GM23338 (cell line): ENCODE measurements at regions not wholly inside any gene's neighbourhood (a gene's known extent, or its start where the extent isn't known, plus 50 kb on each side); places are given as distances from the start of the nearest gene placed in this dataset.

Experiments
- ATAC-seq: fragments of 200-7000 bp; cut with Tn5 transposase; 3 replicates; pipeline ENCODE4 v1.9.1; 2020
- DNase-seq: peaks from one replicate; pipeline ENCODE4 v3.0.0-alpha.2; 2015; ENCODE audit warnings: low spot score
- H2AFZ ChIP-seq: fragments of 200-600 bp; sonication (generic); 2 replicates; pipeline ENCODE4 v1.8.0; 2016; ENCODE audit warnings: antibody characterized with exemption, mild to moderate bottlenecking, moderate library complexity
- H3F3A ChIP-seq: fragments of 200-600 bp; sonication (generic); replicated peaks from 2 replicates; pipeline ENCODE4 v1.8.0; 2017; ENCODE audit warnings: antibody characterized with exemption, mixed run types, low read depth
- H3K27ac ChIP-seq: fragments of 200-600 bp; sonication (generic); 2 replicates; pipeline ENCODE4 v1.6.1; 2016; ENCODE audit warnings: low read depth
- H3K27me3 ChIP-seq: fragments of 200-600 bp; sonication (generic); 2 replicates; pipeline ENCODE4 v1.8.0; 2016; ENCODE audit warnings: mild to moderate bottlenecking, mixed run types, moderate library complexity; ENCODE audit not compliant: insufficient read depth
- H3K36me3 ChIP-seq: fragments of 200-600 bp; sonication (generic); 2 replicates; pipeline ENCODE4 v1.8.0; 2016; ENCODE audit warnings: mild to moderate bottlenecking; ENCODE audit not compliant: insufficient read depth
- H3K4me1 ChIP-seq: fragments of 200-600 bp; sonication (generic); 2 replicates; pipeline ENCODE4 v1.8.0; 2016; ENCODE audit warnings: mild to moderate bottlenecking, moderate library complexity; ENCODE audit not compliant: insufficient read depth
- H3K4me2 ChIP-seq: fragments of 200-600 bp; sonication (generic); 2 replicates; pipeline ENCODE4 v1.7.1; 2017; ENCODE audit warnings: mixed run types
- H3K4me3 ChIP-seq: fragments of 200-600 bp; sonication (generic); 2 replicates; pipeline ENCODE4 v1.6.1; 2016; ENCODE audit warnings: mixed run types
- H3K79me2 ChIP-seq: fragments of 200-600 bp; sonication (generic); replicated peaks from 2 replicates; pipeline ENCODE4 v1.8.0; 2017; ENCODE audit warnings: mild to moderate bottlenecking; ENCODE audit not compliant: insufficient read depth
- H3K9me2 ChIP-seq: fragments of 200-600 bp; sonication (generic); 2 replicates; pipeline ENCODE4 v1.8.0; 2017; ENCODE audit not compliant: insufficient read depth
- H4K20me1 ChIP-seq: fragments of 200-600 bp; sonication (generic); replicated peaks from 2 replicates; pipeline ENCODE4 v1.8.0; 2017; ENCODE audit warnings: mild to moderate bottlenecking; ENCODE audit not compliant: insufficient read depth
- H3K27ac Mint-ChIP-seq: 2 replicates; pipeline ENCODE4 v1.8.0; 2020; ENCODE audit warnings: inconsistent platforms, mild to moderate bottlenecking, moderate library complexity, mixed read lengths
- H3K27me3 Mint-ChIP-seq: 3 replicates; pipeline ENCODE4 v1.8.0; 2022; ENCODE audit warnings: low read depth, mild to moderate bottlenecking, moderate library complexity, mixed read lengths, inconsistent platforms; ENCODE audit not compliant: insufficient read depth, poor library complexity
- H3K36me3 Mint-ChIP-seq: 3 replicates; pipeline ENCODE4 v1.8.0; 2021; ENCODE audit warnings: low read depth, mild to moderate bottlenecking, inconsistent platforms, moderate library complexity, mixed read lengths
- H3K4me1 Mint-ChIP-seq: 3 replicates; pipeline ENCODE4 v1.8.0; 2020; ENCODE audit warnings: mild to moderate bottlenecking, inconsistent platforms, mixed read lengths
- H3K4me3 Mint-ChIP-seq: 3 replicates; pipeline ENCODE4 v1.8.0; 2021; ENCODE audit warnings: moderate library complexity, mild to moderate bottlenecking, inconsistent platforms, mixed read lengths
- H3K9me3 Mint-ChIP-seq: 3 replicates; pipeline ENCODE4 v1.8.0; 2020; ENCODE audit warnings: moderate library complexity, mild to moderate bottlenecking, inconsistent platforms, mixed read lengths
- CREB1 ChIP-seq: fragments of 250-450 bp; sonication (Bioruptor Pico); IDR thresholded peaks from 2 replicates; pipeline ENCODE4 v1.5.0; 2020; ENCODE audit warnings: low read depth, mild to moderate bottlenecking, moderate library complexity
- CTCF ChIP-seq, 2 experiments: fragments of 200-600 bp in 1 of 2; sonication (generic) in 1 of 2; conservative IDR thresholded peaks; 2 replicates each; pipeline versions ENCODE4 v1.5.1 to v1.6.1; 2016 to 2017; ENCODE audit warnings: antibody characterized with exemption in 2 of 2, low read depth in 2 of 2, mild to moderate bottlenecking in 2 of 2, moderate library complexity in 1 of 2
- ETS1 ChIP-seq: IDR thresholded peaks from 2 replicates; pipeline ENCODE4 v1.6.1; 2016; ENCODE audit warnings: antibody characterized with exemption
- EZH2 ChIP-seq: fragments of 200-600 bp; sonication (generic); IDR thresholded peaks from one replicate; pipeline ENCODE4 v1.8.0; 2017; ENCODE audit warnings: antibody characterized with exemption, mild to moderate bottlenecking, low read depth; ENCODE audit not compliant: unreplicated experiment
- EZH2phosphoT487 ChIP-seq: fragments of 200-600 bp; sonication (generic); IDR thresholded peaks from one replicate; pipeline ENCODE4 v1.8.1; 2018; ENCODE audit warnings: antibody characterized with exemption; ENCODE audit not compliant: unreplicated experiment
- JUNB ChIP-seq: IDR thresholded peaks from one replicate; pipeline ENCODE4 v1.6.1; 2016; ENCODE audit warnings: antibody characterized with exemption; ENCODE audit not compliant: unreplicated experiment
- NANOG ChIP-seq: IDR thresholded peaks from 2 replicates; pipeline ENCODE4 v1.6.1; 2016; ENCODE audit warnings: antibody characterized with exemption, borderline replicate concordance
- POLR2AphosphoS5 ChIP-seq: IDR thresholded peaks from 2 replicates; pipeline ENCODE4 v1.6.1; 2016; ENCODE audit warnings: antibody characterized with exemption, low read depth
- REST ChIP-seq: IDR thresholded peaks from one replicate; pipeline ENCODE4 v1.6.1; 2018; ENCODE audit warnings: antibody characterized with exemption; ENCODE audit not compliant: unreplicated experiment
- STAT1 ChIP-seq: IDR thresholded peaks from one replicate; pipeline ENCODE4 v1.6.1; 2016; ENCODE audit warnings: antibody characterized with exemption; ENCODE audit not compliant: unreplicated experiment
- ZNF114 ChIP-seq: fragments of 250-450 bp; sonication (Bioruptor Pico); IDR thresholded peaks from 2 replicates; pipeline ENCODE4 v1.5.0; 2020; ENCODE audit warnings: mild to moderate bottlenecking, moderate library complexity
- ZNF331 ChIP-seq: fragments of 250-450 bp; sonication (Bioruptor Pico); IDR thresholded peaks from 2 replicates; pipeline ENCODE4 v1.5.0; 2020; ENCODE audit warnings: low read depth, mild to moderate bottlenecking, moderate library complexity

GRCh38 chr5:67879620-67880510 lies 335.7 kb upstream of the PIK3R1 start:
- H3K4me1 Mint-ChIP-seq: no peaks in the 10 kb centered on the region
- ATAC-seq: no peak
- H3K4me3 ChIP-seq: no peak overlapping the region
- TF ChIP-seq EZH2phosphoT487 (no peak), ZNF331 (CRISPR knock-in tag) (no peak)
- H3K79me2 ChIP-seq: no peaks in the 10 kb centered on the region
- no peaks in the 10 kb centered on the region for H3K36me3 ChIP-seq
- no peak overlapping the region for H3K4me2 ChIP-seq
- H3K9me3 Mint-ChIP-seq: no peaks in the 10 kb centered on the region
- no peaks in the 10 kb centered on the region for H3K4me1 ChIP-seq
- no peaks in the 10 kb centered on the region for H3K27me3 ChIP-seq
- no peaks in the 10 kb centered on the region for H3K27me3 Mint-ChIP-seq
- no peaks in the 10 kb centered on the region for H4K20me1 ChIP-seq
- H3K27ac Mint-ChIP-seq: no peak overlapping the region
- no peak overlapping the region for H2AFZ ChIP-seq
- H3F3A ChIP-seq: no peaks in the 10 kb centered on the region
- H3K36me3 Mint-ChIP-seq: no peaks in the 10 kb centered on the region
- H3K27ac ChIP-seq: no peak overlapping the region
- 0 out of 2 replicates have a peak, but pooled peaks cover 11% of the 10 kb centered on the region for H3K9me2 ChIP-seq
- H3K4me3 Mint-ChIP-seq: no peak overlapping the region
- no peak for DNase-seq

- Mint-ChIP-seq H3K27me3 (no peaks in the 10 kb centered on the region), H3K4me1 (no peaks in the 10 kb centered on the region), H3K27ac (no peak overlapping the region), H3K9me3 (no peaks in the 10 kb centered on the region), H3K36me3 (no peaks in the 10 kb centered on the region), H3K4me3 (no peak overlapping the region)
- no peaks in the 10 kb centered on the region for H3K27me3 ChIP-seq
- H3F3A ChIP-seq: no peaks in the 10 kb centered on the region
- no peaks in the 10 kb centered on the region for H3K79me2 ChIP-seq
- H3K4me2 ChIP-seq: no peak overlapping the region
- H3K4me3 ChIP-seq: no peak overlapping the region
- ATAC-seq (no peak), DNase-seq (no peak)
- H3K36me3 ChIP-seq: no peaks in the 10 kb centered on the region
- 0 out of 2 replicates have a peak, but pooled peaks cover 11% of the 10 kb centered on the region for H3K9me2 ChIP-seq
- no peaks in the 10 kb centered on the region for H4K20me1 ChIP-seq
- H3K4me1 ChIP-seq: no peaks in the 10 kb centered on the region
- no peak overlapping the region for H3K27ac ChIP-seq
- H2AFZ ChIP-seq: no peak overlapping the region
- no peak for TF ChIP-seq EZH2
- no peak for TF ChIP-seq POLR2AphosphoS5
- TF ChIP-seq REST: no peak
- TF ChIP-seq CTCF (conservative IDR thresholded peaks at IDR 0.05; ENCODE audit: low read depth in 2 of 2): no peak
- TF ChIP-seq JUNB: no peak
- no peak for TF ChIP-seq EZH2phosphoT487
- TF ChIP-seq STAT1: no peak
- no peak for TF ChIP-seq NANOG
- no peak for TF ChIP-seq ZNF114 (CRISPR knock-in tag)
- no peak for TF ChIP-seq ZNF331 (CRISPR knock-in tag)
- TF ChIP-seq ETS1: no peak
- TF ChIP-seq CREB1: no peak
Measured at GRCh38 chr5:67878933-67879332, 336.6 kb upstream of the PIK3R1 start.
